ENCODE measurements at regions not wholly inside any gene's neighbourhood (a gene's known extent, or its start where the extent isn't known, plus 50 kb on each side); places are given as distances from the start of the nearest gene placed in this dataset.
"Not testable (repeated sequence)": the region's sequence is repeated elsewhere in the genome, so short reads cannot be mapped to it uniquely, and the experiment has no call there.

DNA sequence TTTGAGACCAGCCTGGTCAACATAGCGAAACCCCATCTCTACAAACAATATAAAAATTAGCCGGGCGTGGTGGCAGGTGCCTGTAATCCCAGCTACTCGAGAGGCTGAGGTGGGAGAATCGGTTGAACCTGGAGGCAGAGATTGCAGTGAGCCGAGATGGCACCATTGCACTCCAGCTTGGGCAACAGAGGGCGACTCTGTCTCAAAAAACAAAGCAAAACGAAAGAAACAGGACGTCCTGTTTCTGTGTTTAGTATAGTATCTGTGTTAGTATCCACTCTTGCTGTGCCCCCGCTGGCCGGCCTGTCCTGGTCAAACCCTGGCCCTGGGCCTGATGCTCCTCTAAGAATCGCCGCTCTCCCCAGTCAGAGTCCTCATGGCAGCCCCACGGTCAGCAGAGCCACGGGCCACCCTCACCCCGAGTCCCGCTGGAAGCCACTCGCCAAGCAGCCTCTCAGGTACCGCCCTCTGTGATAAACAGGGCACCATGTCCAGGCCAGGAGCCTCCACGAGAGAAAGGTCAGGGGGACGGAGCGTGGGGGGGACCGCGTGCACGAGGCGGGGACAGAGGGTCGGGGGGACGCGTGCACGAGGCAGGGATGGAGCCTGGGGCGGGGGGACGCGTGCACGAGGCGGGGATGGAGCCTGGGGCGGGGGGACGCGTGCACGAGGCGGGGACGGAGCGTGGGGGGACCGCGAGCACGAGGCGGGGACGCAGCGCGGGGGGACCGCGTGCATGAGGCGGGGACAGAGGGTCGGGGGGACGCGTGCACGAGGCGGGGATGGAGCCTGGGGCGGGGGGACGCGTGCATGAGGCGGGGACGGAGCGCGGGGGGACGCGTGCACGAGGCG, 384.5 kb downstream of the SMOC2 start:
- DNase-seq (ENCODE audit: low spot score): no peak

GRCh38 chr6:168823397-168824212, 382.6 kb downstream of the SMOC2 start:
- DNase-seq (ENCODE audit: low spot score): peak; percentile 59

DNA sequence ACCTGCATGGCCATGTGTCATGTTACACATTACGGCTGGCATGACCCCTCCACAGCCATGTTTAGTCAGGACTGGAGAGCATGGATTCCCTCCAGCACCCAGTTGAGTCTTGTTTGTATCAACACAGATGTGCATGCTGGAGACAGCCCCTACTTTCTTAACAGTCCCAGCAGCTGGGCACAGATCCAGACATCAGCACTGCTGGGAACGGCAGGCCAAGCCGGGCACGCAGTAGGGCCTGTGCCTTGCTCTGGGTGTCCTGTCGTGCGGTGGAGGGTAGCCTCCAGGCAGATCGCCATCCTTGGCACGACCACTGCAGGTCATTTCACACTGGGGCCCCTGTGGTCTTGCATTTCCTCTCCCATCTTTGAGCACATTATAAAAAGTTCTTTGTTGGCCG, 381.4 kb downstream of the SMOC2 start:
- DNase-seq (ENCODE audit: low spot score): no peak

DNA sequence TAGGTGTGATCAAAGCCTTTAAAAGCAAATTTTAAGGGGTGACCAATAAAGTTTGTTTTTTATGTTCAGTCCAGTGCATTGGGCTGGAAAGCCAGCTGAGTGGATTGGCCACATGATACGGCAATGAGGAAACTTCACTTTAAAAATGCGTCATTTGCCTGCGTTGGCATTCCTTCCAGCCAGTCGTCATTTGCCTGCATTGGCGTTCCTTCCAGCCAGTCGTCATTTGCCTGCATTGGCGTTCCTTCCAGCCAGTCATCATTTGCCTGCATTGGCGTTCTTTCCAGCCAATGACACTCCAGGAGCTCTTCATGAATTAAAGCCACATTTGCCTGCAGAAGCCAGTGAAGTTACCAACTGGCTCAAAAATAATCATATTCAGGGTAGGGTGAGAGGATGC, 378.6 kb downstream of the SMOC2 start:
- DNase-seq (ENCODE audit: low spot score): no peak

- DNase-seq (ENCODE audit: low spot score): no peak
Measured at GRCh38 chr6:168817558-168818159, 376.7 kb downstream of the SMOC2 start.

DNA sequence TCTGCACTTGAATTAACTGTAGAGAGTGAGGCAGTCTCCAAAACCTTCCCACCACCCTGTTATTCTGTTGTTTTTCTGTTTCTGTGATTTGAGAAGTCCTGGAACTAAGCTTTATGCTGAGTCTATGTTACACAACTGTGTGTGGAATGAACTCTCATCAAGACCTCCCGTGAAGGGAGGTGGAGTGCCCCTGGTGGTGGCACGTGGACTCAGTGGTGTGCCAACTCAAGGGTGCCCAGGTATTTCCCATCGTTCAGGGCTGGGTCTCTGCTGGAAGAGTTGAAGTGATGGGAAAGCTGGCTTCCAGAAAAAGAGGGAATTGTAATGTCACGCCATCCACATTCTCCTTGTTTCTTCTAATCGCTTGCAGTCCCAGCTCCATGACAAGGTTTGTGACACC, 374.2 kb downstream of the SMOC2 start:
- DNase-seq (ENCODE audit: low spot score): no peak

DNA sequence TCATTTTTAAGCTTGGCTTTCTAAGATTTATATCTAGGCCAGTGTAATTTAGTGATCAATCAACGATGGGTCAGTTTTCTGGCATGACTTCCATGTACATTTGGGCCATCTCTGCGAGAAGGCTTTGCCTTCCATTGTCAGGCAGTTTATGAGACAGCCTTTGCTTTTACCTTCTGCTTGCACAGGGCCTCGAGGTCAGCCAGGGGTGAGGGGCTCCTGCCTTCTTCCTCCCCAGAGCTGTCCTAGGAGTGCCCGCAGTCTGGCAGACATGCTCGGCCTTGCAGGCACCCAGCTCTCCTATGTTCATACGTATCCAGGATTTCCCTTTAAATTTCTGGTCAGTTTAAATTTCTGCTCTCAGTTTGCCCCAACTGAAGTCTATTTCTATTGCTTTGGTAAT, 367.2 kb downstream of the SMOC2 start:
- no peak for DNase-seq (ENCODE audit: low spot score)

DNA sequence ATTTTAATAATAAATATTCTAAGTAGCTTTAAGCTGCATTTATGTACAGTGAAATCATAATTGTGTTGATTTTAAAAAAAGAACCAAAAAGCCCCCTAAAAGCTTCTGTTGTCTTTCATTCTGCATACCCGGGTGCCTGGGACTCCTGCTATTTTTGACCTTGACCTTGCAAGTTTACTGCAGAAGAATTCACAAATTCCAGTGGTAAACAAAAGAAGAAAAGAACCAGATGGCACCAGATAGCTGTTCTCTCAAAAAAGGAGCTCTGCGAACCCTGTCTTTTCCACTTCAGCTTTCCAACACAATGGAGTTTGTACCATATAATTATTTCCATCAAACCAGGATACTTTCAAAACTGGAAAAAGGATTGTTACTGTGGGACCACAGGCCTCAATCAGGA, 363.3 kb downstream of the SMOC2 start:
- no peak for DNase-seq (ENCODE audit: low spot score)

GRCh38 chr6:168803874-168804273, 362.9 kb downstream of the SMOC2 start:
- no peak for DNase-seq (ENCODE audit: low spot score)

GRCh38 chr6:168799067-168799466, 358.1 kb downstream of the SMOC2 start:
- DNase-seq (ENCODE audit: low spot score): no peak

DNA sequence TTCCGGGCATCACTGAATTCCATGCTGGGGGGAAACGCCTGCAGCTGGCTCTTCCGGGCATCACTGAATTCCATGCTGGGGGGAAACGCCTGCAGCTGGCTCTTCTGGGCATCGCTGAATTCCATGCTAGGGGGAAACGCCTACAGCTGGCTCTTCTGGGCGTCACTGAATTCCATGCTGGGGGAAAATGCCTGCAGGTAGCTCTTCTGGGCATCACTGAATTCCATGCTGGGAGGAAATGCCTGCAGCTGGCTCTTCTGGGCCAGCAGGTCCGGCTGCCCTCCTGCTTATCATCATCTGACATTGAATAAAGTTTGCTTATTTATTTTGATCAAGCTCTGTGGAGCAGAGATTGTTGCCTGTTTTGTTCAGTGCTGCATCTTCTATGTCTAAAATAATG, 355.1 kb downstream of the SMOC2 start:
- no peak for DNase-seq (ENCODE audit: low spot score)

DNA sequence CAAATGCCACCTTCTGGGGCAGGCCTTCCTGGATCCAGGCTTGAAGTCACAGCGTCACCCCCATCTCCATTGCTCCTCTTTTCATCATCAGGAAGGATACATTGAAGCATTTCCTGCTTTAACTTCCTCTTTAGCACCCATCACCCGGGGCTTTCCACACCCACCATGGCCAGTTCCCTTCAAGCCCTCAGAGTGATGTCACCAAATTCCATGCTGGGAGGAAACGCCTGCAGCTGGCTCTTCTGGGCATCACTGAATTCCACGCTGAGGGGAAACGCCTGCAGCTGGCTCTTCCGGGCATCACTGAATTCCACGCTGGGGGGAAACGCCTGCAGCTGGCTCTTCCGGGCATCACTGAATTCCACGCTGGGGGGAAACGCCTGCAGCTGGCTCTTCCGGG, 354.6 kb downstream of the SMOC2 start:
- not testable (repeated sequence) for DNase-seq (ENCODE audit: low spot score)

GRCh38 chr6:168794491-168794890, 353.5 kb downstream of the SMOC2 start:
- DNase-seq (ENCODE audit: low spot score): no peak

GRCh38 chr6:168793649-168794048, 352.7 kb downstream of the SMOC2 start:
- no peak for DNase-seq (ENCODE audit: low spot score)

GRCh38 chr6:168791917-168792316, 350.9 kb downstream of the SMOC2 start:
- DNase-seq (ENCODE audit: low spot score): no peak

DNA sequence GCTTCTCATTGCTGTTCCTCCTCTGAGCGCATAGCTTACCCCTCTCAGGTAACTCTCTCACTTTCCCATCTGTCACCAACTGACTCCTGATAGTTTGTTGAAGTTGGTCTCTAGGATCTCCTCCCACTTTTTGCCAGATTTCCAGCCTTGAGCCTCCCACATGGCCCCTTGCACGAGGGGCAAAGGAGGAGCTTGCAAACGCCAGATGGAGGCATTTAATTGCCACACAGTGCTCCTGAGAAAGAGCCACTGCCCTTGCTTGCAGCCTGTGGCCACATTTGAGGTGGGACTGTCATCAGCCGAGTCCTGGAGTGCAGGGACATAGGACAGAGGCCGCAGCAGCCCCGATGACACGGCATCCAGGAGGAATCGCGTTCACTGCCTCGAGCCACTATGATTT, 348.7 kb downstream of the SMOC2 start:
- DNase-seq (ENCODE audit: low spot score): no peak

DNA sequence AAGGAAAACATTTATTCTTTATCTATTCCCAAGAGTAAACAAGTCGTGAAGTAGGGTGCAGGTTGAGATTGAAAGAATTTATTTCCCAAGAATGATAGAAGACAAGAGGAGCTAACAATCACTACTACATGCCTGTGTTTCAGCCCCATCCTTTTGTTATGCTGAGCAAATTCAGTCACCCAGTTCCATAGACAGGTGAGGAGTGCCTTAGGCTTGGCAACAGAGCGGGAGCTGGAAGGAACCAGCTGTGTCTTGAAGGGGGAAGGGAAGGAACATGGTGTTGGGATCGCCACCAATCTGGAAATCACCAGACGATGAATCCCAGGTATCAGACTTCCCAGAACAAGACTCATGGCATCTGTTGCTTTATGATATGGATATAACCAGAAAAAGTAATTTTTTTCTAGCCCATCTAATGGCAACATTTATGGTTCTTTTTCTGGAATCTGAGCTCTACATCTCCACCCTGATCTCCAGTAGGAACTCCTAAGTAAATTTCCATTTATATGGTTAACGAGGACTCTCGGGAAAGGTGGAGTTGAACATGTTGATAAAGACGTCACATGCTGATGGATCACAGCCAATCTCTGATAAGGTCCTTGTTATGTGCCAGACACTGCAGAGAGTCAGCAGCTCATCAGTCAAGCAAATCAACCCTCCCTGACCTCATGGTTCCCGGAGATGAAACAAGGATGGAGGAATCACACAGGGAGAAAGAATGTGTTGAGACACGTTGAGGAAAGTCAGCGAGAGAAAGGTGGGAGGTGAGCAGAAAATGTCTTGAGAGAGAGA, 344.9 kb downstream of the SMOC2 start:
- no peak for DNase-seq (ENCODE audit: low spot score)

GRCh38 chr6:168784426-168784825, 343.4 kb downstream of the SMOC2 start:
- no peak for DNase-seq (ENCODE audit: low spot score)

GRCh38 chr6:168783720-168784119, 342.7 kb downstream of the SMOC2 start:
- no peak for DNase-seq (ENCODE audit: low spot score)

GRCh38 chr6:168782187-168782751, 341.3 kb downstream of the SMOC2 start:
- DNase-seq (ENCODE audit: low spot score): no peak

DNA sequence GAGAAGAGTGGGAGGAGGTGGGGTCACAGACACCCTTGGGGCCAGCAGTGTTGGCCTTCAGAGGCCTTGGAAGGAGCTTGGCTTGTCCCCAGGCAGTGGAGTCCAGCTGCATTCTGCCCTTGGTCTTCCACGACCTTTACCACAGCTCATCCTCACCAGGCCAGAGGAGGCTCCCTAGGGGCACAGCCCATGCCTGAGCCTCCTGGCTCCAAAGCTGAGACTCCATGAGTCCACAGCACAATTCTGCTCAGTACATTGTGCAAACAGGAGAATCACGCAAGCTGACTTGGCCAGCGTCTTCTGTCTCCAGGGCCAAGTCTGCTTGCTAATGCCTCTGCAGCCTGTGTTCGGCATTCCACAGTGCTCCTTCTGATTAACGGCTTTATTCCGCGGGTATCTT, 337.2 kb downstream of the SMOC2 start:
- peak; percentile 48 for DNase-seq (ENCODE audit: low spot score)

DNA sequence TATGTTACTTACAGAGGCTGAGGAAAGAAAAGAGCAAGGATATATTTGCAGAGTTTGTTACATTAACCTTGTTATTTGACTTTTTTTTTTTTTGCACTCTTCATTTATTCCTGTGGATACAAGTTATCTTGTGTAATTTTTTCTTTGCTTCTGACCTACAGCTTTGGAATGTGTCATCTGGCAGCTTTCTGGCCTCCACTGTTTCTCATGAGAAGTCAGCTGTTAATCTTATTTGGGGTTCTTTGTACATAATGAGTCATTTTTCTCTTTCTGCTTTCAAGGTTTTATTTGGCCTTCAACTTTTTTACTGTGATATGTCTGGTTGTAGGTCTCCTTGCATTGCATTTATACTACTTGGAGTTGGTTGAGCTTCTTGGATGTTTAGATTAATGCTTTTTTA, 333.4 kb downstream of the SMOC2 start:
- no peak for DNase-seq (ENCODE audit: low spot score)

Measured in mucosa of gallbladder (tissue), 1 donor.